HepG2 (cell line): ENCODE measurements at regions not wholly inside any gene's neighbourhood (a gene's known extent, or its start where the extent isn't known, plus 50 kb on each side); places are given as distances from the start of the nearest gene placed in this dataset.

Source experiments
- ATAC-seq: fragments of 200-7000 bp; cut with Tn5 transposase; 3 replicates; pipeline ENCODE4 v1.9.1; 2020; ENCODE audit warnings: mild to moderate bottlenecking, moderate library complexity
- BruUV-seq: library from RNA; stranded (reverse); fragments of 400-500 nt; replicated peaks from 2 replicates; lab custom pipeline; 2021; lab: Mats Ljungman, UMichigan
- CTCF ChIA-PET: fragments of 300-600 bp; formaldehyde crosslinking; extraction: SDS; loops from one replicate; lab custom pipeline; 2021; ENCODE audit warnings: low total read pairs, inconsistent platforms, low intra/inter-chr PET ratio; lab: Yijun Ruan, JAX
- POLR2A ChIA-PET: fragments of 350-600 bp; sonication (Branson Sonifier 250); formaldehyde crosslinking; loops from one replicate; lab custom pipeline; 2020; ENCODE audit warnings: antibody characterized with exemption, inconsistent platforms; lab: Yijun Ruan, JAX
- DNase-seq: peaks from one replicate; pipeline ENCODE4 v3.0.0-alpha.2; 2015; ENCODE audit warnings: low spot score
- FAIRE-seq: peaks from 3 replicates; lab custom pipeline; 2011; peaks lifted over from hg19 to GRCh38; lab: Jason Lieb, UNC
- H2AFZ ChIP-seq: one replicate; pipeline ENCODE4 v1.6.1; 2011; ENCODE audit warnings: low read length, inconsistent platforms
- H3K27ac ChIP-seq: fragments of 300-600 bp; 3 replicates; pipeline ENCODE4 v1.8.0; 2011; ENCODE audit warnings: mixed run types, mild to moderate bottlenecking, mixed read lengths, low read length, inconsistent platforms; ENCODE audit not compliant: insufficient read depth; ENCODE audit errors: extremely low read length
- H3K27me3 ChIP-seq, 2 experiments: fragments of 200-600 bp in 1 of 2; 2 replicates in 1 of 2; 3 replicates in 1 of 2; pipeline versions ENCODE4 v1.6.0 to v1.8.0; 2011; ENCODE audit warnings: low read length in 2 of 2, mild to moderate bottlenecking in 2 of 2, moderate library complexity in 2 of 2, inconsistent platforms in 1 of 2; ENCODE audit not compliant: insufficient read depth in 2 of 2, control insufficient read depth in 1 of 2
- H3K36me3 ChIP-seq, 2 experiments: fragments of 200-600 bp in 1 of 2; replicated peaks in 1 of 2; 2 replicates in 1 of 2; 3 replicates in 1 of 2; pipeline versions ENCODE4 v1.5.1 to v1.8.0; 2011; ENCODE audit warnings: low read length in 2 of 2, inconsistent platforms in 1 of 2; ENCODE audit not compliant: insufficient read depth in 2 of 2, control insufficient read depth in 1 of 2
- H3K4me1 ChIP-seq: 2 replicates; pipeline ENCODE4 v1.5.1; 2012; ENCODE audit warnings: low read length, inconsistent platforms; ENCODE audit not compliant: insufficient read depth
- H3K4me2 ChIP-seq: 2 replicates; pipeline ENCODE4 v1.6.0; 2011; ENCODE audit warnings: low read depth, low read length, inconsistent platforms
- H3K4me3 ChIP-seq, 3 experiments: fragments of 200-600 bp in 1 of 3; sonication (generic), shearing (Covaris generic) in 1 of 3; replicated peaks in 1 of 3; 2 replicates each; pipeline ENCODE4 v1.5.1; 2011 to 2016; ENCODE audit warnings: low read length in 3 of 3, inconsistent platforms in 2 of 3, low read depth in 2 of 3, mild to moderate bottlenecking in 2 of 3, control low read depth in 1 of 3, mixed read lengths in 1 of 3; ENCODE audit not compliant: insufficient read depth in 1 of 3
- H3K79me2 ChIP-seq: one replicate; pipeline ENCODE4 v1.6.1; 2011; ENCODE audit warnings: low read length, inconsistent platforms; ENCODE audit not compliant: insufficient read depth
- H3K9ac ChIP-seq: 2 replicates; pipeline ENCODE4 v1.6.0; 2011; ENCODE audit warnings: mild to moderate bottlenecking, low read depth, low read length, inconsistent platforms; ENCODE audit not compliant: insufficient read depth
- H3K9me3 ChIP-seq: 2 replicates; pipeline ENCODE4 v1.5.1; 2012; ENCODE audit warnings: mild to moderate bottlenecking, low read length
- H4K20me1 ChIP-seq: 2 replicates; pipeline ENCODE4 v1.6.0; 2011; ENCODE audit warnings: inconsistent platforms, mild to moderate bottlenecking, low read length, moderate library complexity; ENCODE audit not compliant: insufficient read depth
- GZF1 ChIP-seq: sonication (generic); formaldehyde crosslinking; IDR thresholded peaks from 2 replicates; pipeline ENCODE4 v1.5.1; 2020; ENCODE audit warnings: mild to moderate bottlenecking, missing genetic modification reagents
- NFKB2 ChIP-seq: sonication (generic); formaldehyde crosslinking; IDR thresholded peaks from 2 replicates; pipeline ENCODE4 v1.4.0; 2020; ENCODE audit warnings: missing genetic modification reagents, borderline replicate concordance
- TRAFD1 ChIP-seq: sonication (generic); formaldehyde crosslinking; IDR thresholded peaks from 2 replicates; pipeline ENCODE4 v1.5.1; 2020; ENCODE audit warnings: missing genetic modification reagents, mild to moderate bottlenecking, borderline replicate concordance
- TSC22D2 ChIP-seq: sonication (generic); formaldehyde crosslinking; IDR thresholded peaks from 2 replicates; pipeline ENCODE4 v1.5.1; 2020; ENCODE audit warnings: missing genetic modification reagents, mild to moderate bottlenecking, borderline replicate concordance
- ZBTB4 ChIP-seq: sonication (generic); formaldehyde crosslinking; IDR thresholded peaks from 2 replicates; pipeline ENCODE4 v1.4.0; 2020; ENCODE audit warnings: missing genetic modification reagents, mild to moderate bottlenecking, borderline replicate concordance
- ZMYM2 ChIP-seq: sonication (generic); formaldehyde crosslinking; IDR thresholded peaks from 2 replicates; pipeline ENCODE4 v1.8.0; 2022; ENCODE audit warnings: mild to moderate bottlenecking, missing genetic modification reagents
- ZNF256 ChIP-seq: sonication (generic); formaldehyde crosslinking; conservative IDR thresholded peaks from 2 replicates; pipeline ENCODE4 v1.4.0; 2020; ENCODE audit warnings: missing genetic modification reagents
- ZNF501 ChIP-seq: sonication (generic); formaldehyde crosslinking; IDR thresholded peaks from 2 replicates; pipeline ENCODE4 v1.5.1; 2020; ENCODE audit warnings: mild to moderate bottlenecking, moderate library complexity, missing genetic modification reagents
- ZNF770 ChIP-seq: sonication (generic); formaldehyde crosslinking; IDR thresholded peaks from 2 replicates; pipeline ENCODE4 v1.5.0; 2020; ENCODE audit warnings: mild to moderate bottlenecking, missing genetic modification reagents
- ZSCAN25 ChIP-seq: sonication (generic); formaldehyde crosslinking; IDR thresholded peaks from 2 replicates; pipeline ENCODE4 v1.8.0; 2022; ENCODE audit warnings: mild to moderate bottlenecking, missing genetic modification reagents
- WGBS: methylation state at CpG from one replicate; pipeline ENCODE4 v1.1.6; 2017; ENCODE audit warnings: low lambda C conversion rate; 5-methylcytosine and 5-hydroxymethylcytosine counted together
- in situ Hi-C: cut with HindIII; loops from 2 replicates; pipeline ENCODE4 v1.10.0; 2017; ENCODE audit warnings: low pct_unique_long_range_greater_than_20kb; ENCODE audit not compliant: extremely low pct_ligation_motif_present
- intact Hi-C: fragments of 100-400 bp; cut with micrococcal nuclease; formaldehyde crosslinking; loops from one replicate; pipeline ENCODE4 v1.10.0; 2022; ENCODE audit not compliant: unreplicated experiment

- intact Hi-C loops (no loop called here), in situ Hi-C loops (no loop called here)
- Histone ChIP-seq H3K4me3 (no peak overlapping the region), H3K36me3 (no peaks in the 10 kb centered on the region), H4K20me1 (no peaks in the 10 kb centered on the region), H3K9me3 (0 out of 2 replicates have a peak, but pooled peaks cover 5% of the 10 kb centered on the region), H3K27ac (no peak overlapping the region), H3K27me3 (no peaks in the 10 kb centered on the region), H3K9ac (no peak overlapping the region), H3K79me2 (no peaks in the 10 kb centered on the region), H2AFZ (no peak overlapping the region), H3K4me2 (no peak overlapping the region), H3K4me1 (no peaks in the 10 kb centered on the region)
- TF ChIP-seq NFKB2 (CRISPR knock-in tag) (no peak), ZNF770 (CRISPR knock-in tag) (no peak), ZBTB4 (CRISPR knock-in tag) (no peak), TRAFD1 (CRISPR knock-in tag) (no peak), GZF1 (CRISPR knock-in tag) (no peak), ZNF501 (CRISPR knock-in tag) (no peak), ZSCAN25 (CRISPR knock-in tag) (no peak), ZNF256 (no peak), ZMYM2 (CRISPR knock-in tag) (no peak), TSC22D2 (no peak)
- ChIA-PET POLR2A (no interaction called here), CTCF (no interaction called here)
- ATAC-seq (no peak), FAIRE-seq (no peak), DNase-seq (no peak)
- no TSS peak for BruUV-seq
- 14% methylated on average over 2 of the region's 2 CpGs for WGBS
These were observed 1360.1 kb upstream of the CDH6 start for GRCh38 chr5:29833394-29833793.
